GM12878 (cell line): ENCODE measurements at regions not wholly inside any gene's neighbourhood (a gene's known extent, or its start where the extent isn't known, plus 50 kb on each side); places are given as distances from the start of the nearest gene placed in this dataset.

Source experiments
- ATAC-seq: fragments of 200-7000 bp; cut with Tn5 transposase; 3 replicates; pipeline ENCODE4 v1.9.1; 2020; ENCODE audit warnings: mild to moderate bottlenecking, moderate library complexity
- BruUV-seq: library from RNA; stranded (reverse); fragments of 400-500 nt; replicated peaks from 2 replicates; lab custom pipeline; 2021; lab: Mats Ljungman, UMichigan
- CTCF ChIA-PET: fragments of 300-600 bp; sonication (Branson Sonifier 250); formaldehyde crosslinking; extraction: SDS; loops from one replicate; lab custom pipeline; 2021; ENCODE audit warnings: inconsistent platforms; lab: Yijun Ruan, JAX
- POLR2A ChIA-PET: fragments of 350-600 bp; formaldehyde crosslinking; extraction: SDS; loops from one replicate; lab custom pipeline; 2021; ENCODE audit warnings: inconsistent platforms; lab: Charles Lee
- RAD21 ChIA-PET: fragments of 300-600 bp; sonication (Branson Sonifier 250); formaldehyde crosslinking; loops from one replicate; lab custom pipeline; 2023; ENCODE audit warnings: antibody characterized with exemption; ENCODE audit not compliant: unreplicated experiment; lab: Charles Lee
- SMC1A ChIA-PET: fragments of 300-600 bp; sonication (Branson Sonifier 250); formaldehyde crosslinking; loops from one replicate; lab custom pipeline; 2023; ENCODE audit not compliant: unreplicated experiment, uncharacterized antibody; lab: Charles Lee
- DNase-seq: peaks from one replicate; pipeline ENCODE4 v3.0.0-alpha.2; 2011; ENCODE audit warnings: low read depth, low spot score
- FAIRE-seq: peaks from 3 replicates; lab custom pipeline; 2011; peaks lifted over from hg19 to GRCh38; lab: Jason Lieb, UNC
- H2AFZ ChIP-seq: 2 replicates; pipeline ENCODE4 v1.6.0; 2011; ENCODE audit warnings: low read depth, low read length, control low read depth; ENCODE audit not compliant: control insufficient read depth
- H3K27ac ChIP-seq: 2 replicates; pipeline ENCODE4 v1.5.1; 2011; ENCODE audit warnings: control low read depth; ENCODE audit not compliant: control insufficient read depth, insufficient read depth
- H3K27me3 ChIP-seq, 2 experiments: replicated peaks in 1 of 2; 2 replicates each; pipeline versions ENCODE4 v1.6.0 to v1.6.1; 2011; ENCODE audit warnings: low read length in 1 of 2; ENCODE audit not compliant: control insufficient read depth in 2 of 2, insufficient read depth in 2 of 2
- H3K36me3 ChIP-seq, 2 experiments: 2 replicates each; pipeline ENCODE4 v1.5.1; 2011; ENCODE audit warnings: low read length in 1 of 2; ENCODE audit not compliant: control insufficient read depth in 2 of 2, insufficient read depth in 2 of 2
- H3K4me1 ChIP-seq: 2 replicates; pipeline ENCODE4 v1.6.1; 2011; ENCODE audit warnings: mild to moderate bottlenecking, low read length, moderate library complexity, mixed read lengths; ENCODE audit not compliant: control insufficient read depth, insufficient read depth
- H3K4me2 ChIP-seq: 2 replicates; pipeline ENCODE4 v1.6.0; 2011; ENCODE audit warnings: control low read depth; ENCODE audit not compliant: control insufficient read depth, insufficient read depth
- H3K4me3 ChIP-seq: fragments of 200-600 bp; sonication (generic); 2 replicates; pipeline ENCODE4 v1.5.1; 2016
- H3K79me2 ChIP-seq: 2 replicates; pipeline ENCODE4 v1.6.0; 2011; ENCODE audit warnings: low read length; ENCODE audit not compliant: control insufficient read depth, insufficient read depth
- H3K9ac ChIP-seq: 2 replicates; pipeline ENCODE4 v1.8.0; 2011; ENCODE audit warnings: low read length, control low read depth, mixed read lengths; ENCODE audit not compliant: control insufficient read depth, insufficient read depth
- H3K9me3 ChIP-seq: replicated peaks from 3 replicates; pipeline ENCODE4 v1.5.1; 2011; ENCODE audit warnings: mild to moderate bottlenecking, low read length; ENCODE audit not compliant: control insufficient read depth, insufficient read depth
- H4K20me1 ChIP-seq: 2 replicates; pipeline ENCODE4 v1.6.0; 2011; ENCODE audit not compliant: control insufficient read depth, insufficient read depth
- BCL11A ChIP-seq: IDR thresholded peaks from 2 replicates; pipeline ENCODE4 v1.6.1; 2011; ENCODE audit warnings: low read depth, low read length
- BHLHE40 ChIP-seq, 2 experiments: fragments of 450-650 bp in 1 of 2; IDR thresholded peaks; 2 replicates each; pipeline ENCODE4 v1.6.1; 2011 to 2017; ENCODE audit warnings: low read depth in 2 of 2, borderline replicate concordance in 1 of 2, improper control_type of control experiment in 1 of 2, low read length in 1 of 2, mild to moderate bottlenecking in 1 of 2
- CHD2 ChIP-seq: IDR thresholded peaks from 2 replicates; pipeline ENCODE4 v1.6.1; 2011; ENCODE audit warnings: low read depth, low read length, improper control_type of control experiment, borderline replicate concordance
- CHD4 ChIP-seq: fragments of 200-600 bp; sonication (generic); IDR thresholded peaks from 2 replicates; pipeline ENCODE4 v1.6.1; 2016; ENCODE audit warnings: mild to moderate bottlenecking
- CTCF ChIP-seq, 3 experiments: IDR thresholded peaks in 2 of 3; conservative IDR thresholded peaks in 1 of 3; 2 replicates each; pipeline ENCODE4 v1.5.1; 2011; ENCODE audit warnings: low read depth in 3 of 3, low read length in 3 of 3, mild to moderate bottlenecking in 3 of 3, control low read depth in 2 of 3, moderate library complexity in 2 of 3, inconsistent platforms in 1 of 3, mixed read lengths in 1 of 3; ENCODE audit not compliant: control insufficient read depth in 2 of 3, insufficient read depth in 1 of 3; ENCODE audit errors: extremely low read depth in 1 of 3
- ELK1 ChIP-seq: IDR thresholded peaks from 2 replicates; pipeline ENCODE4 v1.6.1; 2012; ENCODE audit warnings: low read depth, low read length, improper control_type of control experiment
- EP300 ChIP-seq, 2 experiments: fragments of 150-350 bp in 1 of 2; IDR thresholded peaks; 2 replicates each; pipeline ENCODE4 v1.6.1; 2011 to 2012; ENCODE audit warnings: low read depth in 2 of 2, low read length in 2 of 2, borderline replicate concordance in 1 of 2, improper control_type of control experiment in 1 of 2, inconsistent platforms in 1 of 2; ENCODE audit not compliant: control insufficient read depth in 1 of 2
- FOXK2 ChIP-seq: fragments of 450-650 bp; IDR thresholded peaks from 2 replicates; pipeline ENCODE4 v1.6.1; 2017; ENCODE audit warnings: mild to moderate bottlenecking, moderate library complexity
- FOXM1 ChIP-seq: IDR thresholded peaks from 2 replicates; pipeline ENCODE4 v1.6.1; 2012; ENCODE audit warnings: low read depth, mild to moderate bottlenecking, inconsistent platforms, low read length, moderate library complexity
- IKZF1 ChIP-seq: fragments of 450-650 bp; conservative IDR thresholded peaks from 2 replicates; pipeline ENCODE4 v1.6.1; 2017; ENCODE audit warnings: antibody characterized with exemption, mild to moderate bottlenecking
- LARP7 ChIP-seq: fragments of 450-650 bp; IDR thresholded peaks from 2 replicates; pipeline ENCODE4 v1.6.1; 2017; ENCODE audit warnings: mild to moderate bottlenecking
- RBBP5 ChIP-seq: fragments of 200-600 bp; sonication (generic); conservative IDR thresholded peaks from 2 replicates; pipeline ENCODE4 v1.6.1; 2016
- RELB ChIP-seq: fragments of 450-650 bp; IDR thresholded peaks from 2 replicates; pipeline ENCODE4 v1.6.1; 2017; ENCODE audit warnings: low read depth, mild to moderate bottlenecking, moderate library complexity
- SMARCA5 ChIP-seq: fragments of 450-650 bp; IDR thresholded peaks from 2 replicates; pipeline ENCODE4 v1.6.1; 2017; ENCODE audit warnings: mild to moderate bottlenecking
- TCF3 ChIP-seq: IDR thresholded peaks from 2 replicates; pipeline ENCODE4 v1.6.1; 2012; ENCODE audit warnings: low read depth, mild to moderate bottlenecking, low read length, borderline replicate concordance; ENCODE audit not compliant: insufficient read depth
- ZBED1 ChIP-seq: IDR thresholded peaks from 2 replicates; pipeline ENCODE4 v1.6.1; 2016; ENCODE audit warnings: borderline replicate concordance
- ZNF207 ChIP-seq: fragments of 450-650 bp; IDR thresholded peaks from 2 replicates; pipeline ENCODE4 v1.6.1; 2014; ENCODE audit warnings: antibody characterized with exemption, mild to moderate bottlenecking, borderline replicate concordance
- WGBS: methylation state at CpG from one replicate; pipeline ENCODE4 v1.1.6; 2016; ENCODE audit warnings: low lambda C conversion rate; ENCODE audit not compliant: insufficient replicate concordance, insufficient coverage; ENCODE audit errors: missing lambda C conversion rate; 5-methylcytosine and 5-hydroxymethylcytosine counted together
- in situ Hi-C: fragments of 300-500 bp; cut with MboI; formaldehyde crosslinking; loops from 9 replicates; pipeline ENCODE4 v1.14.3; 2018; ENCODE audit warnings: mixed read lengths
- intact Hi-C: fragments of 100-400 bp; cut with micrococcal nuclease; formaldehyde crosslinking; loops from one replicate; pipeline ENCODE4 v1.14.2; 2022; ENCODE audit not compliant: unreplicated experiment

DNA sequence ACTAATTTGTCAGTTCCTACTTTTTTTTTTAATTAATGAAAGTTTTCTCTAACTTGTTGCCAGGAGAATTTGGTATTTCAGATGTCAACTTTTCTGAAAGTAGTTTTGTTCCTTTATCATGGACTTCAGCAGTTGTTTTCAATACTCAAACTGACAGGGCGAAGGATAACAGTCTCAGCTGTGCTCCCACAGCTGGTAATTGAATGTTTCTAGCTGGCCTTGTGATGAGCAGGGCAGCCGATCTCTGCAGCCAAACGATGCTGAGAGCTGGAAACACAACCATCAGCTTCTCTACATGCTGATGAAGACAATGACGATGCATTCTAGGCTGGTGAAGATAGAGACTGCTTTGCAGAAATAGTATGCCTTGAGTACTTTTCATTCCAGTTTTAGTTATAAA, 130.0 kb upstream of the MAP9 start (continued):
- TF ChIP-seq CTCF (IDR thresholded peaks at IDR 0.05 in 2 of 3, conservative IDR thresholded peaks at IDR 0.05 in 1 of 3; ENCODE audit: control insufficient read depth in 2 of 3, extremely low read depth in 1 of 3, insufficient read depth in 1 of 3, low read depth in 3 of 3, low read length in 3 of 3) (no peak), RELB (no peak), CHD4 (no peak), EP300 (IDR thresholded peaks at IDR 0.05; ENCODE audit: borderline replicate concordance in 1 of 2, control insufficient read depth in 1 of 2, low read depth in 2 of 2, low read length in 2 of 2) (no peak), SMARCA5 (no peak), TCF3 (no peak), BCL11A (no peak), IKZF1 (no peak), CHD2 (no peak)

DNA sequence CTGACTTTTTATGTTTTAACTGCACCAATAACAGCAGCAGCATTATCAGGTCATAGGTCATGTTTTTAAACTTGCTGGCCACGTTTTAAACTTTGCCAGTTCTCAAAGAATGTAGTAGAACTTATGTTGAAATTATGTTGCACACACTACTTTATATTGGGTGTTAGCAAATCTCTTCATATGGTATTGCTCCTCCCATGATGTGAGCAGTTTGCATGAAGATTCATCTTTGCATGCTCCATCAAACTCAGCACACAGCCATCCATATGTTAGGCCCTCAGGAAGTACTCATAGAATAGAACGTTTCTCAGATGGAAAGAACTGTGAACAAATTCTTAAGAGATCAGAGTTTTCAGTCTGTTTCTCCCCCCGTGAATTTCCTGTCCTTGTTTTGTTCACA, 128.6 kb upstream of the MAP9 start:
- FAIRE-seq (no peak), ATAC-seq (no peak), DNase-seq (no peak)
- H3K4me3 ChIP-seq: no peak overlapping the region
- no peak overlapping the region for H3K4me2 ChIP-seq
- no peaks in the 10 kb centered on the region for H3K79me2 ChIP-seq
- no peaks in the 10 kb centered on the region for H4K20me1 ChIP-seq
- H3K9ac ChIP-seq: no peak overlapping the region
- TF ChIP-seq ELK1 (no peak), ZNF207 (no peak), BHLHE40 (IDR thresholded peaks at IDR 0.05; ENCODE audit: borderline replicate concordance in 1 of 2, low read depth in 2 of 2, low read length in 1 of 2) (no peak), FOXK2 (no peak), LARP7 (no peak), FOXM1 (no peak), ZBED1 (no peak), RBBP5 (no peak)
- ChIA-PET RAD21 (no interaction called here), CTCF (interaction anchor here (1.6 kb wide), 1 partner anchor 61 kb away, joined by 6 read pairs; no protein-coding TSS in a partner anchor), SMC1A (interaction anchor here (0.8 to 1.6 kb wide), 5 partner anchors 9 to 56 kb away, joined by 3 to 7 read pairs (median 3); no protein-coding TSS in a partner anchor), POLR2A (no interaction called here)
- H3K9me3 ChIP-seq: no peaks in the 10 kb centered on the region
- no peak overlapping the region for H3K27ac ChIP-seq
- H3K36me3 ChIP-seq: no peaks in the 10 kb centered on the region
- H3K4me1 ChIP-seq: no peaks in the 10 kb centered on the region
- WGBS: 12% methylated on average over 3 of the region's 3 CpGs
- intact Hi-C loops: no loop called here
- BruUV-seq: no TSS peak
- no peaks in the 10 kb centered on the region for H3K27me3 ChIP-seq
- H2AFZ ChIP-seq: no peak overlapping the region
- in situ Hi-C loops: no loop called here
